GM12878 (cell line): ENCODE measurements at regions not wholly inside any gene's neighbourhood (a gene's known extent, or its start where the extent isn't known, plus 50 kb on each side); places are given as distances from the start of the nearest gene placed in this dataset.
"Not testable (repeated sequence)": the region's sequence is repeated elsewhere in the genome, so short reads cannot be mapped to it uniquely, and the experiment has no call there.

ENCODE experiments used
- ATAC-seq: fragments of 200-7000 bp; cut with Tn5 transposase; 3 replicates; pipeline ENCODE4 v1.9.1; 2020; ENCODE audit warnings: mild to moderate bottlenecking, moderate library complexity
- BruUV-seq: library from RNA; stranded (reverse); fragments of 400-500 nt; replicated peaks from 2 replicates; lab custom pipeline; 2021; lab: Mats Ljungman, UMichigan
- CTCF ChIA-PET: fragments of 300-600 bp; sonication (Branson Sonifier 250); formaldehyde crosslinking; extraction: SDS; loops from one replicate; lab custom pipeline; 2021; ENCODE audit warnings: inconsistent platforms; lab: Yijun Ruan, JAX
- POLR2A ChIA-PET: fragments of 350-600 bp; formaldehyde crosslinking; extraction: SDS; loops from one replicate; lab custom pipeline; 2021; ENCODE audit warnings: inconsistent platforms; lab: Charles Lee
- RAD21 ChIA-PET: fragments of 300-600 bp; sonication (Branson Sonifier 250); formaldehyde crosslinking; loops from one replicate; lab custom pipeline; 2023; ENCODE audit warnings: antibody characterized with exemption; ENCODE audit not compliant: unreplicated experiment; lab: Charles Lee
- SMC1A ChIA-PET: fragments of 300-600 bp; sonication (Branson Sonifier 250); formaldehyde crosslinking; loops from one replicate; lab custom pipeline; 2023; ENCODE audit not compliant: unreplicated experiment, uncharacterized antibody; lab: Charles Lee
- DNase-seq: peaks from one replicate; pipeline ENCODE4 v3.0.0-alpha.2; 2011; ENCODE audit warnings: low read depth, low spot score
- FAIRE-seq: peaks from 3 replicates; lab custom pipeline; 2011; peaks lifted over from hg19 to GRCh38; lab: Jason Lieb, UNC
- H2AFZ ChIP-seq: 2 replicates; pipeline ENCODE4 v1.6.0; 2011; ENCODE audit warnings: low read depth, low read length, control low read depth; ENCODE audit not compliant: control insufficient read depth
- H3K27ac ChIP-seq: 2 replicates; pipeline ENCODE4 v1.5.1; 2011; ENCODE audit warnings: control low read depth; ENCODE audit not compliant: control insufficient read depth, insufficient read depth
- H3K27me3 ChIP-seq, 2 experiments: replicated peaks in 1 of 2; 2 replicates each; pipeline versions ENCODE4 v1.6.0 to v1.6.1; 2011; ENCODE audit warnings: low read length in 1 of 2; ENCODE audit not compliant: control insufficient read depth in 2 of 2, insufficient read depth in 2 of 2
- H3K36me3 ChIP-seq, 2 experiments: 2 replicates each; pipeline ENCODE4 v1.5.1; 2011; ENCODE audit warnings: low read length in 1 of 2; ENCODE audit not compliant: control insufficient read depth in 2 of 2, insufficient read depth in 2 of 2
- H3K4me1 ChIP-seq: 2 replicates; pipeline ENCODE4 v1.6.1; 2011; ENCODE audit warnings: mild to moderate bottlenecking, low read length, moderate library complexity, mixed read lengths; ENCODE audit not compliant: control insufficient read depth, insufficient read depth
- H3K4me2 ChIP-seq: 2 replicates; pipeline ENCODE4 v1.6.0; 2011; ENCODE audit warnings: control low read depth; ENCODE audit not compliant: control insufficient read depth, insufficient read depth
- H3K4me3 ChIP-seq: fragments of 200-600 bp; sonication (generic); 2 replicates; pipeline ENCODE4 v1.5.1; 2016
- H3K79me2 ChIP-seq: 2 replicates; pipeline ENCODE4 v1.6.0; 2011; ENCODE audit warnings: low read length; ENCODE audit not compliant: control insufficient read depth, insufficient read depth
- H3K9ac ChIP-seq: 2 replicates; pipeline ENCODE4 v1.8.0; 2011; ENCODE audit warnings: low read length, control low read depth, mixed read lengths; ENCODE audit not compliant: control insufficient read depth, insufficient read depth
- H3K9me3 ChIP-seq: replicated peaks from 3 replicates; pipeline ENCODE4 v1.5.1; 2011; ENCODE audit warnings: mild to moderate bottlenecking, low read length; ENCODE audit not compliant: control insufficient read depth, insufficient read depth
- H4K20me1 ChIP-seq: 2 replicates; pipeline ENCODE4 v1.6.0; 2011; ENCODE audit not compliant: control insufficient read depth, insufficient read depth
- WGBS: methylation state at CpG from one replicate; pipeline ENCODE4 v1.1.6; 2016; ENCODE audit warnings: low lambda C conversion rate; ENCODE audit not compliant: insufficient replicate concordance, insufficient coverage; ENCODE audit errors: missing lambda C conversion rate; 5-methylcytosine and 5-hydroxymethylcytosine counted together
- in situ Hi-C: fragments of 300-500 bp; cut with MboI; formaldehyde crosslinking; loops from 9 replicates; pipeline ENCODE4 v1.14.3; 2018; ENCODE audit warnings: mixed read lengths
- intact Hi-C: fragments of 100-400 bp; cut with micrococcal nuclease; formaldehyde crosslinking; loops from one replicate; pipeline ENCODE4 v1.14.2; 2022; ENCODE audit not compliant: unreplicated experiment

GRCh38 chr20:40910436-40910835 lies 118.2 kb upstream of the TOP1 start:
- FAIRE-seq, H2AFZ ChIP-seq, BruUV-seq, H3K9ac ChIP-seq, H3K4me2 ChIP-seq, CTCF ChIA-PET, H4K20me1 ChIP-seq, H3K36me3 ChIP-seq, SMC1A ChIA-PET, DNase-seq, intact Hi-C loops, H3K27ac ChIP-seq, in situ Hi-C loops, H3K27me3 ChIP-seq, H3K4me3 ChIP-seq, H3K9me3 ChIP-seq, RAD21 ChIA-PET, ATAC-seq, H3K4me1 ChIP-seq, H3K79me2 ChIP-seq, POLR2A ChIA-PET: not testable (repeated sequence)
- 80% methylated on average over 23 of the region's 23 CpGs for WGBS

GRCh38 chr20:40911152-40911551 lies 117.5 kb upstream of the TOP1 start:
- H3K4me3 ChIP-seq, H3K79me2 ChIP-seq, H3K4me2 ChIP-seq, H3K36me3 ChIP-seq, H4K20me1 ChIP-seq, H3K27ac ChIP-seq, H3K4me1 ChIP-seq, H3K9ac ChIP-seq, H2AFZ ChIP-seq, CTCF ChIA-PET, FAIRE-seq, DNase-seq, H3K9me3 ChIP-seq, BruUV-seq, SMC1A ChIA-PET, RAD21 ChIA-PET, ATAC-seq, in situ Hi-C loops, POLR2A ChIA-PET, H3K27me3 ChIP-seq, intact Hi-C loops: not testable (repeated sequence)
- 93% methylated on average over 17 of the region's 27 CpGs for whole genome bisulfite sequencing
